Thyroid gland (tissue), 4 donors: ENCODE measurements at regions not wholly inside any gene's neighbourhood (a gene's known extent, or its start where the extent isn't known, plus 50 kb on each side); places are given as distances from the start of the nearest gene placed in this dataset.

ENCODE experiments used
- POLR2A ChIP-seq, 2 donors: fragments of 450-650 bp; IDR thresholded peaks; one replicate each; pipeline ENCODE4 v1.6.1; 2017; ENCODE audit warnings: antibody characterized with exemption in 2 of 2, mild to moderate bottlenecking in 2 of 2, moderate library complexity in 1 of 2
- TF ChIP-seq, protein P1 (sequence below), 6 experiments: fragments of 200-600 bp in 3 of 6; fragments of 450-650 bp in 3 of 6; sonication (generic) in 3 of 6; IDR thresholded peaks; one replicate each; pipeline ENCODE4 v1.5.1; 2016 to 2019; ENCODE audit warnings: antibody characterized with exemption in 6 of 6, mild to moderate bottlenecking in 2 of 6, inconsistent platforms in 1 of 6, moderate library complexity in 1 of 6

DNA sequence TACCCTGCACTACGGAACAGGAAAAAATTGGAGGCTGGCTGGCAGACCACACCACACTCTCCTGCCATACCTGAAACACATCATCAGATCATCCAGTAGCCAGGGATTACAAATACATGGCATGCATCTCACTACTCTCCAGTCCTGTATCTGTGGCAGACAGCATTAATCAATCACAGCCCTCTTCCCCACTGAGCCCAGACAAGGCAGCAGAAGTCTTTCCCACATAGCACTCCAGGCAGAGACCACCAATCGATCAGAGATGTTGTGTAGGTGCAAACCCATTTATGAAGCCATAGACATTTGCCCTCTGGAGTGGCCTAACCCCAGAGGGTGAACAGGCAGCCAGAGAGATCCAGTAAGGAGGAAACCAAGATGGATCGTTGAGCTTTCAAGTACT, 410.9 kb upstream of the PROK2 start:
- TF ChIP-seq, protein P1, sequence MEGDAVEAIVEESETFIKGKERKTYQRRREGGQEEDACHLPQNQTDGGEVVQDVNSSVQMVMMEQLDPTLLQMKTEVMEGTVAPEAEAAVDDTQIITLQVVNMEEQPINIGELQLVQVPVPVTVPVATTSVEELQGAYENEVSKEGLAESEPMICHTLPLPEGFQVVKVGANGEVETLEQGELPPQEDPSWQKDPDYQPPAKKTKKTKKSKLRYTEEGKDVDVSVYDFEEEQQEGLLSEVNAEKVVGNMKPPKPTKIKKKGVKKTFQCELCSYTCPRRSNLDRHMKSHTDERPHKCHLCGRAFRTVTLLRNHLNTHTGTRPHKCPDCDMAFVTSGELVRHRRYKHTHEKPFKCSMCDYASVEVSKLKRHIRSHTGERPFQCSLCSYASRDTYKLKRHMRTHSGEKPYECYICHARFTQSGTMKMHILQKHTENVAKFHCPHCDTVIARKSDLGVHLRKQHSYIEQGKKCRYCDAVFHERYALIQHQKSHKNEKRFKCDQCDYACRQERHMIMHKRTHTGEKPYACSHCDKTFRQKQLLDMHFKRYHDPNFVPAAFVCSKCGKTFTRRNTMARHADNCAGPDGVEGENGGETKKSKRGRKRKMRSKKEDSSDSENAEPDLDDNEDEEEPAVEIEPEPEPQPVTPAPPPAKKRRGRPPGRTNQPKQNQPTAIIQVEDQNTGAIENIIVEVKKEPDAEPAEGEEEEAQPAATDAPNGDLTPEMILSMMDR (IDR thresholded peaks at IDR 0.05): no peak
- no peak for TF ChIP-seq POLR2A (IDR thresholded peaks at IDR 0.05)
